GM18951 (cell line): ENCODE measurements at regions not wholly inside any gene's neighbourhood (a gene's known extent, or its start where the extent isn't known, plus 50 kb on each side); places are given as distances from the start of the nearest gene placed in this dataset.

Experiments used
- POLR2A ChIP-seq: IDR thresholded peaks from 4 replicates; pipeline ENCODE4 v1.6.1; 2011; ENCODE audit warnings: mild to moderate bottlenecking; ENCODE audit not compliant: insufficient read length, insufficient read depth; ENCODE audit errors: extremely low read depth
- in situ Hi-C: fragments of 300-500 bp; cut with MboI; formaldehyde crosslinking; loops from one replicate; pipeline ENCODE4 v1.12.0; 2022; ENCODE audit warnings: low sequenced_read_pairs, mixed read lengths, inconsistent platforms; ENCODE audit not compliant: unreplicated experiment

DNA sequence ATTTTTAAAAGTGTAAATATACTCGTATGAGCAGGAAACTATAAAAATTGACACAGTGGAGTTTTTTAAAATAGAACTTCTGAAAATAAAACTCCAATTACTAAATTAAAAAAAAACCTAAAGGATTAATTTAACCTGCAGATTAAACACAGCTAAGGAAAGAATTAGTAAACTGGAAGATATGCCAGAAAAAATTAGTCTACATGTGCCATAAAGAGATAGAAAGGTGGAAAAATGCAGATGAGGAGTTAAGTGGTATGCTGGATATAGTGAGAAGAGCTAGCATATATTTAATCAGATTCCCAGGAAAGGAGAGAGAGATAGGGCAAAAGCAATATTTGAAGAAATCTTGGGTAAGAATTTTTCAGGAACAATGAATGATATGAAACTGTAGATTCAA, 315.8 kb upstream of the CADM1 start:
- no peak for TF ChIP-seq POLR2A
- in situ Hi-C loops, result no loop called here

DNA sequence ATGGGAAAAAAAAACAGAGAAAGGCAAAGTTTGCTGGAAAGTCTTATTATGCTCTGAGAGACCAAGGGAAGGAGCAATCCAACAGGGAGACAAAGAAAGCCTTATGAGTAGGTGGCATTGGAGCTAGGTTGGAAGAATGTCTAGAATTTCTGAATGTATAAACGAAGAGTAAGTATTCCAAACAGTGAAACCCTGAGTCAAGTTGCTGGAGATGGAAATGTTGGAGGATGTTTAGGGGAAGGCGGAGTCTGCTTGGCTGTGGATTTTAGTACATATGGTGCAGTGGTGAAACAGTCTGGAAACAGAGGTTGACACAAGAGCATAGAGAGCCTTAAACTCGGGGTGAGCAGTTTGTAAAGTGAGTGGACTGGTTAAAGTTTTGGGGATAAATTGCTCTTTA, 314.8 kb upstream of the CADM1 start:
- in situ Hi-C loops, result no loop called here
- TF ChIP-seq POLR2A, result no peak

DNA sequence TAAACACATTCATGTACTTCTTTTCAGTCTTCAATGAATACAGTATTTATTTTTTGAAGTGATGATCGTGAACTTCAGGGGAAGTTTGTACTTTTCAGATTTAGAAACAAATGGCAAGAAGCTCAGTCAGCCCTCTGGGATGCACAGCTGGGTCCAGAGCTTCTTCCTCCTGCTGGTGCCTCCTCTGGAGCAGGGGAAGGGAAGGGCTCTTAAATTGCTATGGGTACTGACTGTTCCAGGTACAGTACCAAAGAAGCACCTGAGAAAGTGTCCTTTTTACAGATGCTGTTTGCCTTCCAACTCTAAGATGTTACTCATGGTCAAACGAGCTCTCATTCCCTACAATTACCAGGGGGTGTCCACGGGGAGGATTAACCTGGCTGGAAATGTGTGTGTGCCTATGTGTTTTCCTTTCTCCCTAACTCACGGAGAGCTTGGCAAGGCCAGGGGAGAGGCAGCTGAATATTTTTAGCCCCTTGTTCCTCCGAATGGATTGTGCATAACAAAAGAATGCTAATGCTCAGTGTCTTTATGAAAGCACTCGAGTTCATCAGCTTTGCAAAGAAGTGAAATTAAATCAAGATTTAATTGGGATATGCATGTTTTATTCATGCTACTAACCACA, 313.7 kb upstream of the CADM1 start:
- in situ Hi-C loops, result no loop called here
- TF ChIP-seq POLR2A, result no peak

DNA sequence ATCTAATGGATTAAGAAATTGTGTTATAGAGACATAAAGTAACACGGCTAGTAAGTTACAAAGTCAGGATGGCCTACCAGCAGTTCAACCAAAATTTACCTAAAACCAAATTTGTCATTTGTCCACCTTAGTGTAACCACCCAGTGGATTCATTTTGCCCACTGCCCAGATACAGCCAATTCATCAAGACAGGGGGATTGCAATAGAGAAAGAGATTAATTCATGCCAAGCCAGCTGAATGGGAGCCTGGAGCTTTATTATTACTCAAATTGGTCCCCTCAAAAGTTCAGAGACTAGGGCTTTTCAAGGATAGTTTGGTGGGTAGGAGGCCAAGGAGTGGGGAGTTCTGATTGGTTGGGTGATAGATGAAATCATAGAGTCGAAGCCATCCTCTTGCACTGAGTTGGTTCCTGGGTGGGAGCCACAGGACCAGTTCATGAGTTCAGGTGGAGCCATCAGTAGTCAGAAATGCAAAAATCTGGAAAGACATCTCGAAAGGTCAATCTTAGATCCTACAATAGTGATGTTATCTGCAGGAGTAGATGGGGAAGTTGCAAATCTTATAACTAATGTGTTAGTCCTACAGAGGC, 304.2 kb upstream of the CADM1 start:
- in situ Hi-C loops, result no loop called here
- no peak for TF ChIP-seq POLR2A

DNA sequence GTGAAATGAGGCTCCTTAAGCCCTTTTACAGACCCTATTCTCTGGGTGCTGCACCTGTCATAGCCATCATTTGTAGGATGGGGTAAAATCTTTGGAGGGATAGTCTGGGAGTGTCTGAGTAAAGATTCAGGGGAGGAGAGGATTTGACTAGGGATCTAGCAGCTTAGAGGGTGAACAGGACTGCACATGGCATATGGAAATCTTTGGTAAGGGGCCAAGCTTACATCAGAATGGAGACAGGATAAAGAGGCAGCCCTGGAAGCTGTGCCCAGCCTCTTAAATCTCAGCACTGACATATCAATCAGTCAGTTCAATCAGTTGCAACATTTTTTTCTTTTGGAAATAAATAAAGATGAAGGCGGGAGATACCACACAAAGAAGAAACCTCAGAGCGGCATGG, 301.8 kb upstream of the CADM1 start:
- TF ChIP-seq POLR2A, result no peak
- in situ Hi-C loops, result no loop called here

DNA sequence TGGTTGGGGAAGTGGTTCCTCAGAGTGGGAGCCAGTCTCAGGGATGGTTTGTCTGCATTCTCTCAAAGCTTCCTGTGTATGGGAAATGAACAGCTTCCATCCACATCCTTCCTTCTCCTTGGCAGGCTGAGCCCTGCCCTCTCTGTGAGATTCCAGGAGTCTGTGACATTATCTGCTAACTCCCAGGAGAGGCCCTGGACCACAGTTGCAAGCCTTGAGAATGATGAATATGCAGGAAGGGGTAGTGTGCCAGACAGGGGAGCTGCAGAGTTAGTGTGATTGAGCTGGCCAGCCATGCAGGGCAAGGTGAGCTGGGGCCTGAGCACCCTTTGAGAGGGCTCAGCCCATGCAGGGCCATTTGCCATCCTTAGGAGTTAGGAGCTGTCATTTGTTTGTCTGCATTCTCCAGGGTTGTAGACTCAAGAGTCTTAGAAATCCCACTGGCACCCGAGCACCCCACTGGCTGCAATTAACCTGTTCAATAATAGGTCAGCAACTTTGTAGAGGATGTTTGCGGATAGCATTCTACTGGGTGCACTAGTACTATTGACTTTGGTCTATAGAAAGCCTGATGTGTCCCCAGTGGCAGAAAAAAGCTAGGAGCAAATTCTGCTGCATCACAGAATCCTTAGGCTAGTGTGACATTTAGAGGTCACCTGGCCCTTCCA, 299.0 kb upstream of the CADM1 start:
- in situ Hi-C loops, result no loop called here

DNA sequence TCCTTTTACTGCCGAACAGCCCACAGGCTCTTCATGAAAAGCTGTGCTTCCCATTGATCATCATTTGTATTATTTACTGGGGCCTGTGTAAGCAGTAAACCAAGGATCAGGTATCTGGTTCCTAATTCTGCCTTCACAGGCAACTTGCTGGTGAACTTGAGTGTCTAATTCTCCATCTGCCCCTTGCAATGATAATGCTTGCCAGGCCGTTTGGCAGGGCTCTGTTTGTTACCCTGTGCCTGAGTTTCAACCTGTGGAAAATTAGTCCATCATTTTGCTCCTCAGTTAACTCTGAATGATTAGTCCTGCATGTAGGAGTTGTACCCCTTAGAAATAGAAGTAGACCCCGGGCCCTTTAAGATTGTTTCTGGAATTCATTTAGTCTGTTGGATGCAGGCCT, 298.4 kb upstream of the CADM1 start:
- in situ Hi-C loops, result no loop called here
- TF ChIP-seq POLR2A, result no peak

More for the DNA sequence above, 299.0 kb upstream of the CADM1 start:
- no peak for TF ChIP-seq POLR2A

DNA sequence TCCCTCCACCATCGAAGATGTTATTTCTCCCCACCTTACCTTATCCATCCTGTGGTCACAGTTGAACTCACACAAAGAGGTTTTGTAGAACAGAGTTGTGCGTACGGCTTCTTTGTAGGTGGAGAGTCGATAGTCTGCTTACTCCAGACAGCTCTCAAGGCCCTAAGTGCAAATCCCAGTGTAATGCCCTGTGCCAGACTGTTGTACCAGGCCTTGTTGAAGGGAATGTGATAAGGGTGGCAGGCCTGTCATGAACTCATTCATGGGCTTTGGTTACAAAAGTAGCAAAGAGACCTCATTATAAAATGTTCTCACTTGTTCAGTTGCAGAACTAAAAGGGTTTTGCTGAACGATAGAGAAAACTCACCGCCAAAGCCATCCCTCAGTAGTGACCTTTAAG, 288.7 kb upstream of the CADM1 start:
- in situ Hi-C loops, result no loop called here
- no peak for TF ChIP-seq POLR2A

DNA sequence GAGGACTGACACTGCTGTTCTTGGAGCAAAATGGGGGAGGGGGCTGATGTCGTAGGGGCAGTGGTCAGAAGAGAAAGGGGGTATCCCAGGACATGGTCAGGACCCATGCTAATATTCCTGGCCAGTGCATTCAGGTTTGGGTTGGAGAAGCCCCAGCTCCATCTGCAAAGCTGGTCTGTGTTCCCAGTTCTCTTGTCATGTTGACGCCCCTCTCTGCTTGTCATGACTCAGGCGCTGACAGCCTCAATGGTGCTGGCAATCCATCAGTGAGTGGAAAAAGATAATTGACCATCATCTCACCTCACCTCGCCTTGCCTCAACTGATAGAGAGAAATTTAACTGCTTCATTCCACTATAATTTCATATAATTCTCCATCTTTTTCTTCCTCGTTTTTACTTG, 283.1 kb upstream of the CADM1 start:
- in situ Hi-C loops, result no loop called here
- TF ChIP-seq POLR2A, result no peak

DNA sequence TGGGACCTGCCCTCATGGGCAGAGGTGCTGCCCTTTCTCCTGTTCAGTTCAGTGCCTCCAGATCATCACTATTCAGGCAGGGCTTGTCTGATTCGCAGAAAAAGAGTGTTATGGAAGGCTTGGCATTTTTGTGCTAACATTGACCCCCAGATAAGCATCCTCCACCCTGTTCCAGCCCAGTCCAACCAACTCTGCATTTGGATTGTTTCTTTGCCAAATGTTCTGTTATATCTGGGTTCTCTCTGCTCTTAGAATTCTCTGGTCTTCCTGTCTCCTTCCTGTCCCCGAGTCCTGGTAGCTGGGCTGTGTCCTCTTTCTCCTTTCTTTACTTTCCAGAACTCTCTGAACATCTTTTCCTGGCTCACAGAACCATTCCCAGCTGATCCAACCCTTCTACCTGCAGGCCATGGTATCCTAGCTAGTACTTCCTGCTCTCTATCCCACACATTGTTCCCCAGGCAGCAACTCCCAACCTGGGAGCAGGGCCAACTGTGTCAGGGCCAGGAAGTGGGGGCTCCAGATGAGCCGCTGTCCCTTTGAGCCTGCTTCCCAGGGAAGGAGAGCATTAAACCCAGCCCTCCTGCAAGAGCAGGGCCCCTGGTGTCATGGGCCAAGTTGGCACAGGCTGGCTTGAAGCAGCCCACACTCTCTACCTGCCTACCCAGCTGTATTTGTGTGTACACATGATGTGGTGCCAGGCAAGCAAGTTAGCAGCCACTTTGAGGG, 280.7 kb upstream of the CADM1 start:
- no peak for TF ChIP-seq POLR2A
- in situ Hi-C loops, result no loop called here

DNA sequence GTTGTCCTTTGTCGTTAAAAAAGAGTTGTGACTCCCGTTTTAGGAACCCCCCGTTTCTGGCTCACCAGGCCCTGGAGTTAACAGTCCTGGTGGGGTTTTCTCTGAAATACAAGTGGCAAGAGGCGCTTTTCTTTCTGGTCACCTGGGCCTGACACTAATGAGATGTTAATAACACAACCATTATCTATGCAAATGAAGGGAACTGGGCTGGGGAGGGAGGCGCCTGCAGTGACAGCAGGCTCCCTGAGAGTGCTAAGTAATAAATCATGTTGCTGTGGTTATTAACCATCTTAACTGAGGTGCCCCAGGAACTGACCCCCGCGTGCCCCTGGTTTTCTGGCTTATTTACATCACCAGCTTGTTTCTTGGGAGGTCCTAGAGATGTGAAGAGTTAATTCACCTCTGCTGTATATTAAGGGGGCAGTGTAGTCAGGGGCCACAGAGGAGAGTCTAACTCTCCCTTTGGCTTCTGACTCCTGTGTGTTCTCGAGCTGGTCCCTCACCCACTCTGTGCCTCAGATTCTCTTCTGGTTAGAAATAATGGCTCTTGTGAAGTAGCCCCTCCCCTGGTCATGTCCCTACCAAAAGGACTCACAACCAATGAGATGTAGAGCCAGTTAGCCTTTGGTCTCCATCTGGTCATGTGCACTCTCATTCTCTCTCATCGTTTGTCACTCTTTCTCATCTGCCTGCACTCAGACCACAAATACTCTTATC, 276.6 kb upstream of the CADM1 start:
- TF ChIP-seq POLR2A, result no peak
- in situ Hi-C loops, result no loop called here

DNA sequence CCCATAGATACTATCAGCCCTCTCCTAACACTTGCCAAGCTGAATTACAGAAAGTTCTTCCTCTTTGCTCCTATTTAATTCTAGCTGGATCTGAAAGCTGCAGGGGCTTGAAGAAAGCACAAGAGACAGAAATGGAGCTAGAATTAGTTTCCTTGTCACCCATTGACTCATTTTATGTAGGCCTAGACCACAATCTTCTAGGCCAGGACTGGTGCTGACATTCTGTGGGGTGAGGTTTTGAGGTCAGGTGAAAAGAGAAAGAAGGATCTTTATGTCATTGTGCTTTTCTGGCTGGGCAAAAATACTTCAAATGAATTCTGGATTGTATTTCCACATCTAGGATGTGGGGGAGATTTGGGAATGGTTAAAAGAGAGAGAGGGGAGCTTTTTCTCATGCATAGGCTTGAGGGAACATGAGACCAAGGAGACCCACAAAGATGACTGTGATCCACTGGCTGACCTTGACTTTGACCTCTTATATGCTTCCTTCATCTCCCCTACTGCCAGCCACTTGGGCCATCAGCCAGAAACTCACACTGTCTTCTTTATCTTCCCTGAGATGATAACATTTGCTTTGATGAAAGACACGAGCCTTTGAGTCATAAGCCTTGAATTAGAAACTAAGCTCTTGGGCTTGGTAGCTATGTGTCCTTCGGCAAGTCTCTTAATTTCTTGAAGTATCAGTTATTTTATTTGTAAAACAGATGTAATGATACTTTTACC, 274.9 kb upstream of the CADM1 start:
- no peak for TF ChIP-seq POLR2A
- in situ Hi-C loops, result no loop called here
